Mesothelial cell of epicardium (in vitro differentiated cells): ENCODE measurements at regions not wholly inside any gene's neighbourhood (a gene's known extent, or its start where the extent isn't known, plus 50 kb on each side); places are given as distances from the start of the nearest gene placed in this dataset.
"Not testable (repeated sequence)": the region's sequence is repeated elsewhere in the genome, so short reads cannot be mapped to it uniquely, and the experiment has no call there.

Experiments used
- DNase-seq, 2 experiments: peaks; one replicate each; pipeline ENCODE4 v3.0.0; 2021; ENCODE audit warnings: low spot score in 2 of 2; ENCODE audit not compliant: unreplicated experiment in 2 of 2
- H3K27ac Mint-ChIP-seq: 2 replicates; pipeline ENCODE4 v1.8.0; 2021; ENCODE audit warnings: mixed read lengths
- H3K27me3 Mint-ChIP-seq: 2 replicates; pipeline ENCODE4 v1.8.0; 2021; ENCODE audit warnings: low read depth, mixed read lengths
- H3K36me3 Mint-ChIP-seq: 2 replicates; pipeline ENCODE4 v1.8.0; 2021; ENCODE audit warnings: mixed read lengths
- H3K4me1 Mint-ChIP-seq: 2 replicates; pipeline ENCODE4 v1.8.0; 2021; ENCODE audit warnings: mixed read lengths
- H3K4me3 Mint-ChIP-seq: 2 replicates; pipeline ENCODE4 v1.8.0; 2021; ENCODE audit warnings: mild to moderate bottlenecking, moderate library complexity, mixed read lengths
- H3K9me3 Mint-ChIP-seq: 2 replicates; pipeline ENCODE4 v1.8.0; 2021; ENCODE audit warnings: mixed read lengths
- CTCF ChIP-seq: fragments of 200-600 bp; sonication (generic); IDR thresholded peaks from one replicate; pipeline ENCODE4 v1.5.0; 2021; ENCODE audit warnings: antibody characterized with exemption; ENCODE audit not compliant: unreplicated experiment

- H3K36me3 Mint-ChIP-seq, result no peaks in the 10 kb centered on the region
- H3K9me3 Mint-ChIP-seq, result peaks cover 17% of the 10 kb centered on the region
- H3K4me1 Mint-ChIP-seq, result no peaks in the 10 kb centered on the region
- H3K27ac Mint-ChIP-seq, result no peak overlapping the region
- no peaks in the 10 kb centered on the region for H3K27me3 Mint-ChIP-seq
- TF ChIP-seq CTCF, result no peak
- H3K4me3 Mint-ChIP-seq, result no peak overlapping the region
- DNase-seq, result no peak
Observed at GRCh38 chr11:42947405-42947804, 364.4 kb upstream of the API5 start.

- not testable (repeated sequence) for H3K27me3 Mint-ChIP-seq, H3K27ac Mint-ChIP-seq, H3K4me3 Mint-ChIP-seq, H3K4me1 Mint-ChIP-seq, H3K36me3 Mint-ChIP-seq, DNase-seq
- H3K9me3 Mint-ChIP-seq, result peaks cover 17% of the 10 kb centered on the region
Observed at GRCh38 chr11:42949738-42950376, 361.9 kb upstream of the API5 start.

- peaks cover 17% of the 10 kb centered on the region for H3K9me3 Mint-ChIP-seq
- no peaks in the 10 kb centered on the region for H3K27me3 Mint-ChIP-seq
- no peak for DNase-seq
- H3K4me3 Mint-ChIP-seq, result no peak overlapping the region
- H3K27ac Mint-ChIP-seq, result no peak overlapping the region
- TF ChIP-seq CTCF, result no peak
- H3K36me3 Mint-ChIP-seq, result no peaks in the 10 kb centered on the region
- H3K4me1 Mint-ChIP-seq, result no peaks in the 10 kb centered on the region
Observed at GRCh38 chr11:42951266-42951665, 360.5 kb upstream of the API5 start.

- H3K36me3 Mint-ChIP-seq, result no peaks in the 10 kb centered on the region
Observed at GRCh38 chr11:42957831-42958230, 354.0 kb upstream of the API5 start.

GRCh38 chr11:42958635-42959034, 353.2 kb upstream of the API5 start:
- no peak for DNase-seq
- Mint-ChIP-seq H3K27me3 (no peaks in the 10 kb centered on the region), H3K36me3 (no peaks in the 10 kb centered on the region), H3K4me3 (no peak overlapping the region), H3K9me3 (peaks cover 14% of the 10 kb centered on the region), H3K27ac (no peak overlapping the region), H3K4me1 (no peaks in the 10 kb centered on the region)
- TF ChIP-seq CTCF, result no peak

More at GRCh38 chr11:42957831-42958230, 354.0 kb upstream of the API5 start:
- Mint-ChIP-seq H3K4me1 (no peaks in the 10 kb centered on the region), H3K4me3 (no peak overlapping the region), H3K9me3 (peaks cover 6% of the 10 kb centered on the region), H3K27me3 (no peaks in the 10 kb centered on the region), H3K27ac (no peak overlapping the region)
- no peak for DNase-seq
- TF ChIP-seq CTCF, result no peak

GRCh38 chr11:42960521-42961088, 351.2 kb upstream of the API5 start:
- Mint-ChIP-seq H3K4me1 (no peaks in the 10 kb centered on the region), H3K27ac (no peak overlapping the region), H3K36me3 (no peaks in the 10 kb centered on the region), H3K4me3 (no peak overlapping the region), H3K27me3 (no peaks in the 10 kb centered on the region), H3K9me3 (peaks cover 25% of the 10 kb centered on the region)
- no peak for TF ChIP-seq CTCF
- DNase-seq, result no peak
